Renal pelvis (tissue), 1 donor: ENCODE measurements at regions not wholly inside any gene's neighbourhood (a gene's known extent, or its start where the extent isn't known, plus 50 kb on each side); places are given as distances from the start of the nearest gene placed in this dataset.
"Not testable (repeated sequence)": the region's sequence is repeated elsewhere in the genome, so short reads cannot be mapped to it uniquely, and the experiment has no call there.

Experiments used
- DNase-seq: peaks from one replicate; pipeline ENCODE4 v3.0.0-alpha.2; 2013

GRCh38 chrX:43225626-43226328 is 430.3 kb upstream of the MAOA start:
- no peak for DNase-seq

- DNase-seq = no peak
Measured at GRCh38 chrX:43238461-43238945, 417.6 kb upstream of the MAOA start.

GRCh38 chrX:43239356-43239755 is 416.7 kb upstream of the MAOA start:
- DNase-seq = no peak

GRCh38 chrX:43255596-43255995 is 400.5 kb upstream of the MAOA start:
- DNase-seq = no peak

- DNase-seq = no peak
Measured at GRCh38 chrX:43266487-43266886, 389.6 kb upstream of the MAOA start.

- DNase-seq = no peak
Measured at GRCh38 chrX:43267652-43268051, 388.4 kb upstream of the MAOA start.

GRCh38 chrX:43269201-43269600 is 386.9 kb upstream of the MAOA start:
- no peak for DNase-seq

GRCh38 chrX:43277879-43278278 is 378.2 kb upstream of the MAOA start:
- no peak for DNase-seq

- DNase-seq = no peak
Measured at GRCh38 chrX:43278440-43278839, 377.7 kb upstream of the MAOA start.

- no peak for DNase-seq
Measured at GRCh38 chrX:43279341-43279808, 376.7 kb upstream of the MAOA start.

GRCh38 chrX:43283187-43283586 is 372.9 kb upstream of the MAOA start:
- DNase-seq = no peak

- DNase-seq = not testable (repeated sequence)
Measured at GRCh38 chrX:43311625-43312024, 344.5 kb upstream of the MAOA start.

GRCh38 chrX:43313035-43313434 is 343.1 kb upstream of the MAOA start:
- DNase-seq = no peak

GRCh38 chrX:43314525-43314924 is 341.6 kb upstream of the MAOA start:
- no peak for DNase-seq

- DNase-seq = no peak
Measured at GRCh38 chrX:43315622-43316021, 340.5 kb upstream of the MAOA start.

- no peak for DNase-seq
Measured at GRCh38 chrX:43316146-43316545, 340.0 kb upstream of the MAOA start.

- DNase-seq = no peak
Measured at GRCh38 chrX:43317378-43317777, 338.7 kb upstream of the MAOA start.

GRCh38 chrX:43328358-43328946 is 327.6 kb upstream of the MAOA start:
- no peak for DNase-seq

- no peak for DNase-seq
Measured at GRCh38 chrX:43333543-43333942, 322.6 kb upstream of the MAOA start.

GRCh38 chrX:43345166-43345565 is 310.9 kb upstream of the MAOA start:
- no peak for DNase-seq

- DNase-seq = no peak
Measured at GRCh38 chrX:43349363-43349762, 306.7 kb upstream of the MAOA start.

GRCh38 chrX:43350935-43351334 is 305.2 kb upstream of the MAOA start:
- no peak for DNase-seq

- DNase-seq = no peak
Measured at GRCh38 chrX:43357741-43358140, 298.4 kb upstream of the MAOA start.

- no peak for DNase-seq
Measured at GRCh38 chrX:43373032-43373431, 283.1 kb upstream of the MAOA start.
